Liver (tissue), 2 donors: ENCODE measurements at regions not wholly inside any gene's neighbourhood (a gene's known extent, or its start where the extent isn't known, plus 50 kb on each side); places are given as distances from the start of the nearest gene placed in this dataset.

Experiments
- CTCF ChIP-seq: fragments of 150-350 bp; IDR thresholded peaks from 2 replicates; pipeline ENCODE4 v1.5.1; 2017; ENCODE audit warnings: improper control_type of control experiment, low read depth, low read length; ENCODE audit not compliant: missing input control
- FOXA1 ChIP-seq: IDR thresholded peaks from 2 replicates; pipeline ENCODE4 v1.6.1; 2016; ENCODE audit warnings: antibody characterized with exemption
- donor health status: healthy.

GRCh38 chr15:97648728-97649127 lies 311.8 kb upstream of the ARRDC4 start:
- TF ChIP-seq CTCF (no peak), FOXA1 (no peak)
